SK-N-MC (cell line): ENCODE measurements at regions not wholly inside any gene's neighbourhood (a gene's known extent, or its start where the extent isn't known, plus 50 kb on each side); places are given as distances from the start of the nearest gene placed in this dataset.

Experiments used
- EZH2 ChIP-seq: fragments of 200-600 bp; sonication (generic); IDR thresholded peaks from one replicate; pipeline ENCODE4 v1.6.1; 2017; ENCODE audit warnings: antibody characterized with exemption
- FOXP2 ChIP-seq: optimal IDR thresholded peaks from 2 replicates; pipeline ENCODE3; 2011; ENCODE audit warnings: mild to moderate bottlenecking, moderate library complexity; ENCODE audit not compliant: insufficient read depth; ENCODE audit errors: extremely low read length, control extremely low read depth
- POLR2AphosphoS5 ChIP-seq: IDR thresholded peaks from 2 replicates; pipeline ENCODE4 v1.6.1; 2012; ENCODE audit warnings: mild to moderate bottlenecking, low read depth, low read length, borderline replicate concordance

DNA sequence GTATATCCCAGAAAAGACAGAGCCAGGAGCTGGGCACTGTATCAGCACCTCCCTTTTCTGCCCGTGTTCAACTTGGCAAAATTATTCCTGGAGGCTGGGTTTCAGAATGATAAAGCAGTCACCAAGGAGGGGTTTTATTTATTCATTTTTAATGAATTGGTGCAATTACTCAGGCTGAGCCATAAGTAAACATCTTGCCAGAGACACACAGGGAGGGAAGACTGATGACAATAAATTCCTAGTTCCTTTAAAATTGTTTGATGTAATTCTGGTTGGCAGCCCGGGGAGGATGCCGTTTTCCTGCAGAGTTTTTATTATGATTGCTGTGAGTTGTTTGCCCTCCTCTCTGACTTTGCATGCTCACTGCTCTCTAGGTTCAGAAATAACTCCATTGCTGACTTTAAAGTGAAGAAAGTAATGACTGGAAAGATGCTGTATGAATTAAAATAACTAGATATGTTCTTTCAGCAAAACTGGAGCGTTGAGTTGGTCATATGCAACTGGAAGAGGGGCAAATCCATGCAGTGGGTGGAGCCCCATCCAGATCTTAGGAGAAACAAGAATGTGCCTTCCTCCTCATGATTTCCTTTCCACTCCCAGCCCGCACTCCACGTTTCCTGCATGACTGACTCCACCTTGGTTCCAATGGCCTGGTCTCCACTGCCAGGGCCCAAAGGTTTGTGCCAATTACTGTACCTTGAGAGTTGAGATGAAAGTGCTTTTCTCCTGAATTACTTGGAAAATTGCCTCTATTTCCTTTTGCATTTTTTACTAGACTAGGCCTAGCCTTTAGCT, 182.1 kb downstream of the RFC3 start:
- TF ChIP-seq EZH2 = no peak
- TF ChIP-seq POLR2AphosphoS5 = no peak
- no peak for TF ChIP-seq FOXP2
